Endothelial cell of umbilical vein (primary cell): ENCODE measurements at regions not wholly inside any gene's neighbourhood (a gene's known extent, or its start where the extent isn't known, plus 50 kb on each side); places are given as distances from the start of the nearest gene placed in this dataset.
A peak's percentile ranks its signal among the peaks of the same experiment; 100 is the strongest.

Experiments
- BruUV-seq: library from RNA; stranded (reverse); fragments of 400-500 nt; replicated peaks from 2 replicates; lab custom pipeline; 2021; lab: Mats Ljungman, UMichigan
- CTCF ChIA-PET: fragments of 300-600, 350-600 bp; sonication (Branson Sonifier 250); formaldehyde crosslinking; loops from one replicate; lab custom pipeline; 2021; ENCODE audit warnings: antibody characterized with exemption, inconsistent platforms; lab: Charles Lee
- POLR2A ChIA-PET: fragments of 300-600, 350-600 bp; sonication (Branson Sonifier 250); formaldehyde crosslinking; loops from one replicate; lab custom pipeline; 2021; ENCODE audit warnings: antibody characterized with exemption, inconsistent platforms; lab: Charles Lee
- DNase-seq: peaks from one replicate; pipeline ENCODE4 v3.0.0-alpha.2; 2011; ENCODE audit warnings: low read depth, low spot score
- FAIRE-seq: peaks from 2 replicates; lab custom pipeline; 2011; peaks lifted over from hg19 to GRCh38; lab: Jason Lieb, UNC
- H2AFZ ChIP-seq: 2 replicates; pipeline ENCODE4 v1.6.0; 2012; ENCODE audit warnings: low read depth, low read length, control low read depth, inconsistent platforms
- H3K27ac ChIP-seq: 2 replicates; pipeline ENCODE4 v1.5.1; 2011; ENCODE audit warnings: low read depth, mild to moderate bottlenecking, control low read depth, low read length, moderate library complexity; ENCODE audit not compliant: insufficient read depth
- H3K27me3 ChIP-seq, 2 experiments: 2 replicates each; pipeline versions ENCODE4 v1.6.0 to v1.6.1; 2011; ENCODE audit warnings: low read length in 2 of 2, mixed read lengths in 1 of 2; ENCODE audit not compliant: control insufficient read depth in 2 of 2, insufficient read depth in 2 of 2
- H3K36me3 ChIP-seq, 2 experiments: 2 replicates in 1 of 2; 3 replicates in 1 of 2; pipeline ENCODE4 v1.5.1; 2011; ENCODE audit warnings: low read length in 2 of 2, mild to moderate bottlenecking in 1 of 2, moderate library complexity in 1 of 2; ENCODE audit not compliant: control insufficient read depth in 2 of 2, insufficient read depth in 2 of 2; ENCODE audit errors: extremely low read depth in 1 of 2
- H3K4me1 ChIP-seq: 3 replicates; pipeline ENCODE4 v1.5.1; 2011; ENCODE audit warnings: mild to moderate bottlenecking, low read length; ENCODE audit not compliant: control insufficient read depth, insufficient read depth; ENCODE audit errors: extremely low read depth
- H3K4me2 ChIP-seq: 2 replicates; pipeline ENCODE4 v1.6.1; 2011; ENCODE audit warnings: low read length, control low read depth, mixed read lengths; ENCODE audit not compliant: insufficient read depth
- H3K4me3 ChIP-seq, 3 experiments: fragments of 200-600 bp in 1 of 3; sonication (generic), shearing (Covaris generic) in 1 of 3; replicated peaks in 1 of 3; 2 replicates each; pipeline ENCODE4 v1.5.1; 2011 to 2016; ENCODE audit warnings: control low read depth in 3 of 3, low read length in 3 of 3, mild to moderate bottlenecking in 2 of 3, inconsistent platforms in 1 of 3, low read depth in 1 of 3, moderate library complexity in 1 of 3; ENCODE audit not compliant: insufficient read depth in 1 of 3
- H3K79me2 ChIP-seq: 2 replicates; pipeline ENCODE4 v1.6.0; 2012; ENCODE audit warnings: low read length, inconsistent platforms; ENCODE audit not compliant: control insufficient read depth, insufficient read depth
- H3K9ac ChIP-seq: replicated peaks from 2 replicates; pipeline ENCODE3; 2011; ENCODE audit warnings: low read length, control low read depth; ENCODE audit not compliant: insufficient read depth; ENCODE audit errors: extremely low read depth
- H3K9me1 ChIP-seq: replicated peaks from 3 replicates; pipeline ENCODE4 v1.6.0; 2011; ENCODE audit warnings: mild to moderate bottlenecking, low read length; ENCODE audit not compliant: control insufficient read depth, insufficient read depth; ENCODE audit errors: extremely low read depth
- H3K9me3 ChIP-seq: replicated peaks from 2 replicates; pipeline ENCODE4 v1.5.1; 2012; ENCODE audit warnings: low read length, inconsistent platforms; ENCODE audit not compliant: control insufficient read depth, insufficient read depth
- H4K20me1 ChIP-seq: replicated peaks from 2 replicates; pipeline ENCODE3; 2011; ENCODE audit warnings: mild to moderate bottlenecking, low read length; ENCODE audit not compliant: control insufficient read depth, insufficient read depth; ENCODE audit errors: extremely low read depth
- CTCF ChIP-seq, 2 donors: IDR thresholded peaks; 1 replicate in 1 of 2; 2 replicates in 1 of 2; pipeline ENCODE4 v1.5.1; 2011; ENCODE audit warnings: low read length in 2 of 2, mild to moderate bottlenecking in 2 of 2, moderate library complexity in 2 of 2, control low read depth in 1 of 2, inconsistent platforms in 1 of 2, low read depth in 1 of 2; ENCODE audit not compliant: insufficient read depth in 1 of 2; ENCODE audit errors: extremely low read depth in 1 of 2
- EZH2 ChIP-seq: IDR thresholded peaks from 2 replicates; pipeline ENCODE4 v1.6.1; 2012; ENCODE audit warnings: borderline replicate concordance, low read depth, mild to moderate bottlenecking, moderate library complexity, low read length, inconsistent platforms; ENCODE audit not compliant: severe bottlenecking
- FOS ChIP-seq: IDR thresholded peaks from 2 replicates; pipeline ENCODE4 v1.6.1; 2011; ENCODE audit warnings: mild to moderate bottlenecking, low read length, moderate library complexity, borderline replicate concordance; ENCODE audit not compliant: insufficient read depth
- GATA2 ChIP-seq: IDR thresholded peaks from 2 replicates; pipeline ENCODE4 v1.7.0; 2011; ENCODE audit warnings: low read depth, mild to moderate bottlenecking, moderate library complexity, mixed read lengths, low read length; ENCODE audit not compliant: insufficient read length, insufficient read depth
- JUN ChIP-seq: IDR thresholded peaks from 2 replicates; pipeline ENCODE4 v1.6.1; 2011; ENCODE audit warnings: borderline replicate concordance, low read depth; ENCODE audit not compliant: insufficient read length, insufficient read depth
- MAX ChIP-seq: IDR thresholded peaks from 2 replicates; pipeline ENCODE4 v1.6.1; 2011; ENCODE audit not compliant: insufficient read depth, insufficient read length
- MYC ChIP-seq: IDR thresholded peaks from one replicate; pipeline ENCODE4 v1.6.1; 2011; ENCODE audit warnings: mild to moderate bottlenecking, low read depth, low read length
- POLR2A ChIP-seq: IDR thresholded peaks from 2 replicates; pipeline ENCODE4 v1.6.1; 2012; ENCODE audit warnings: low read depth, mild to moderate bottlenecking, control low read depth, low read length
- POLR2AphosphoS5 ChIP-seq: IDR thresholded peaks from 2 replicates; pipeline ENCODE4 v1.6.1; 2012; ENCODE audit warnings: low read depth, mild to moderate bottlenecking, control low read depth, low read length, moderate library complexity; ENCODE audit not compliant: insufficient read depth
- dilution Hi-C: fragments of 300-500 bp; cut with MboI; formaldehyde crosslinking; loops from one replicate; pipeline ENCODE4 v1.15.0; 2019; ENCODE audit warnings: low sequenced_read_pairs; ENCODE audit not compliant: extremely low pct_ligation_motif_present
- intact Hi-C: fragments of 100-400 bp; cut with micrococcal nuclease; formaldehyde crosslinking; loops from one replicate; pipeline ENCODE4 v1.10.0; 2022

- H2AFZ ChIP-seq, result no peak overlapping the region
Measured at GRCh38 chr2:45224321-45224992, 215.2 kb upstream of the SIX2 start.

More at GRCh38 chr2:45224321-45224992, 215.2 kb upstream of the SIX2 start:
- CTCF ChIA-PET, result no interaction called here
- POLR2A ChIA-PET, result no interaction called here
- BruUV-seq, result no TSS peak
- H3K9me3 ChIP-seq, result no peaks in the 10 kb centered on the region
- dilution Hi-C loops, result no loop called here
- no peaks in the 10 kb centered on the region for H3K9me1 ChIP-seq
- H3K4me1 ChIP-seq, result peaks cover 8% of the 10 kb centered on the region
- H4K20me1 ChIP-seq, result no peaks in the 10 kb centered on the region
- DNase-seq, result peak; percentile 11
- no peaks in the 10 kb centered on the region for H3K27me3 ChIP-seq
- H3K4me2 ChIP-seq, result no peak overlapping the region
- H3K4me3 ChIP-seq, result no peak overlapping the region
- no peak for TF ChIP-seq MYC
- TF ChIP-seq GATA2, result no peak
- no peak for TF ChIP-seq CTCF (IDR thresholded peaks at IDR 0.05; ENCODE audit: extremely low read depth in 1 of 2, insufficient read depth in 1 of 2, low read depth in 1 of 2, low read length in 2 of 2)
- no peak for TF ChIP-seq FOS
- TF ChIP-seq JUN, result no peak
- TF ChIP-seq POLR2A, result no peak
- TF ChIP-seq EZH2, result no peak
- no peak for TF ChIP-seq MAX
- TF ChIP-seq POLR2AphosphoS5, result no peak
- no peaks in the 10 kb centered on the region for H3K79me2 ChIP-seq
- H3K9ac ChIP-seq, result no peak overlapping the region
- no peak overlapping the region for H3K27ac ChIP-seq
- no peak for FAIRE-seq
- intact Hi-C loops, result no loop called here
- H3K36me3 ChIP-seq, result no peaks in the 10 kb centered on the region
